ENCODE measurements at regions not wholly inside any gene's neighbourhood (a gene's known extent, or its start where the extent isn't known, plus 50 kb on each side); places are given as distances from the start of the nearest gene placed in this dataset.

GRCh38 chr2:74740395-74740740, 86.3 kb downstream of the SEMA4F start:
- peak overlapping the region; percentile 91 for H3K27ac Mint-ChIP-seq (ENCODE audit: unreplicated experiment)
- Histone ChIP-seq H3K36me3 (ENCODE audit: insufficient read depth, low read length) (no peaks in the 10 kb centered on the region), H3K4me3 (ENCODE audit: insufficient read depth, low read depth, low read length) (no peak overlapping the region), H3K27ac (ENCODE audit: low read depth, low read length) (peak overlapping the region; percentile 54), H4K20me1 (ENCODE audit: insufficient read depth, low read length) (no peaks in the 10 kb centered on the region), H3K4me2 (ENCODE audit: low read length) (peak overlapping the region; percentile 77), H2AFZ (ENCODE audit: low read depth, low read length) (peak overlapping the region; percentile 62), H3K79me2 (ENCODE audit: insufficient read depth, low read length) (no peaks in the 10 kb centered on the region), H3K27me3 (ENCODE audit: insufficient read depth, low read length) (no peaks in the 10 kb centered on the region), H3K9ac (ENCODE audit: low read length) (peak overlapping the region; percentile 4), H3K4me1 (ENCODE audit: insufficient read depth, low read length) (peaks cover 21% of the 10 kb centered on the region), H3K9me3 (ENCODE audit: insufficient read depth, low read depth, low read length) (no peaks in the 10 kb centered on the region)
- FAIRE-seq (no peak), DNase-seq (ENCODE audit: low read depth) (no peak)
- peaks cover 6% of the 10 kb centered on the region for H3K9me3 Mint-ChIP-seq (ENCODE audit: unreplicated experiment)
- H3K27me3 Mint-ChIP-seq (ENCODE audit: low read depth, unreplicated experiment), result peaks cover 4% of the 10 kb centered on the region
- TF ChIP-seq EZH2 (IDR thresholded peaks at IDR 0.05; ENCODE audit: insufficient read depth, low read length) (no peak), CTCF (IDR thresholded peaks at IDR 0.05; ENCODE audit: insufficient read depth, low read depth, low read length) (no peak)
- H3K4me1 Mint-ChIP-seq (ENCODE audit: low read depth, unreplicated experiment), result peaks cover 28% of the 10 kb centered on the region
- H3K4me3 Mint-ChIP-seq (ENCODE audit: unreplicated experiment), result no peak overlapping the region
- H3K36me3 Mint-ChIP-seq (ENCODE audit: low read depth, unreplicated experiment), result no peaks in the 10 kb centered on the region

GRCh38 chr2:74740741-74741431, 86.8 kb downstream of the SEMA4F start:
- Histone ChIP-seq H3K36me3 (ENCODE audit: insufficient read depth, low read length) (no peaks in the 10 kb centered on the region), H3K4me3 (ENCODE audit: insufficient read depth, low read depth, low read length) (no peak overlapping the region), H4K20me1 (ENCODE audit: insufficient read depth, low read length) (no peaks in the 10 kb centered on the region), H3K4me1 (ENCODE audit: insufficient read depth, low read length) (peaks cover 21% of the 10 kb centered on the region), H3K79me2 (ENCODE audit: insufficient read depth, low read length) (no peaks in the 10 kb centered on the region), H3K4me2 (ENCODE audit: low read length) (peak overlapping the region; percentile 77), H3K27ac (ENCODE audit: low read depth, low read length) (peak overlapping the region; percentile 54), H3K9me3 (ENCODE audit: insufficient read depth, low read depth, low read length) (no peaks in the 10 kb centered on the region), H2AFZ (ENCODE audit: low read depth, low read length) (peak overlapping the region; percentile 62), H3K9ac (ENCODE audit: low read length) (peak overlapping the region; percentile 4), H3K27me3 (ENCODE audit: insufficient read depth, low read length) (no peaks in the 10 kb centered on the region)
- Mint-ChIP-seq H3K4me3 (ENCODE audit: unreplicated experiment) (no peak overlapping the region), H3K36me3 (ENCODE audit: low read depth, unreplicated experiment) (no peaks in the 10 kb centered on the region), H3K27ac (ENCODE audit: unreplicated experiment) (peak overlapping the region; percentile 91), H3K9me3 (ENCODE audit: unreplicated experiment) (peaks cover 6% of the 10 kb centered on the region), H3K4me1 (ENCODE audit: low read depth, unreplicated experiment) (peaks cover 23% of the 10 kb centered on the region), H3K27me3 (ENCODE audit: low read depth, unreplicated experiment) (peaks cover 4% of the 10 kb centered on the region)
- no peak for TF ChIP-seq EZH2 (IDR thresholded peaks at IDR 0.05; ENCODE audit: insufficient read depth, low read length)
- no peak for TF ChIP-seq CTCF (IDR thresholded peaks at IDR 0.05; ENCODE audit: insufficient read depth, low read depth, low read length)
- DNase-seq (ENCODE audit: low read depth), result peak; percentile 92
- FAIRE-seq, result peak; percentile 95

- peak overlapping the region; percentile 42 for H3K27ac Mint-ChIP-seq (ENCODE audit: unreplicated experiment)
- Histone ChIP-seq H3K4me1 (ENCODE audit: insufficient read depth, low read length) (peaks cover 21% of the 10 kb centered on the region), H3K9me3 (ENCODE audit: insufficient read depth, low read depth, low read length) (no peaks in the 10 kb centered on the region), H3K27ac (ENCODE audit: low read depth, low read length) (peak overlapping the region; percentile 54), H2AFZ (ENCODE audit: low read depth, low read length) (peak overlapping the region; percentile 62), H3K9ac (ENCODE audit: low read length) (no peak overlapping the region), H3K4me3 (ENCODE audit: insufficient read depth, low read depth, low read length) (no peak overlapping the region), H4K20me1 (ENCODE audit: insufficient read depth, low read length) (no peaks in the 10 kb centered on the region), H3K27me3 (ENCODE audit: insufficient read depth, low read length) (no peaks in the 10 kb centered on the region), H3K4me2 (ENCODE audit: low read length) (peak overlapping the region; percentile 77), H3K36me3 (ENCODE audit: insufficient read depth, low read length) (no peaks in the 10 kb centered on the region), H3K79me2 (ENCODE audit: insufficient read depth, low read length) (no peaks in the 10 kb centered on the region)
- FAIRE-seq (no peak), DNase-seq (ENCODE audit: low read depth) (no peak)
- TF ChIP-seq EZH2 (IDR thresholded peaks at IDR 0.05; ENCODE audit: insufficient read depth, low read length) (no peak), CTCF (IDR thresholded peaks at IDR 0.05; ENCODE audit: insufficient read depth, low read depth, low read length) (no peak)
- H3K4me1 Mint-ChIP-seq (ENCODE audit: low read depth, unreplicated experiment), result peaks cover 26% of the 10 kb centered on the region
- H3K9me3 Mint-ChIP-seq (ENCODE audit: unreplicated experiment), result peaks cover 6% of the 10 kb centered on the region
- H3K4me3 Mint-ChIP-seq (ENCODE audit: unreplicated experiment), result no peak overlapping the region
- H3K27me3 Mint-ChIP-seq (ENCODE audit: low read depth, unreplicated experiment), result peaks cover 4% of the 10 kb centered on the region
- no peaks in the 10 kb centered on the region for H3K36me3 Mint-ChIP-seq (ENCODE audit: low read depth, unreplicated experiment)
Observed at GRCh38 chr2:74741629-74742028, 87.6 kb downstream of the SEMA4F start.
